SK-N-SH treated with all-trans-retinoic acid at 6 μM for 48 hours (cell line): ENCODE measurements at regions not wholly inside any gene's neighbourhood (a gene's known extent, or its start where the extent isn't known, plus 50 kb on each side); places are given as distances from the start of the nearest gene placed in this dataset.
A peak's percentile ranks its signal among the peaks of the same experiment; 100 is the strongest.

Experiments
- ARNTL ChIP-seq: fragments of 450-650 bp; formaldehyde crosslinking; IDR thresholded peaks from 2 replicates; pipeline ENCODE4 v1.5.0; 2020; ENCODE audit warnings: low read depth, mild to moderate bottlenecking, moderate library complexity, borderline replicate concordance
- BACH2 ChIP-seq: fragments of 250-450 bp; sonication (Bioruptor Pico); IDR thresholded peaks from 2 replicates; pipeline ENCODE4 v1.9.0; 2021; ENCODE audit warnings: mild to moderate bottlenecking, borderline replicate concordance
- OSR1 ChIP-seq: fragments of 250-450 bp; sonication (Bioruptor Pico); IDR thresholded peaks from 2 replicates; pipeline ENCODE4 v1.8.0; 2022; ENCODE audit warnings: moderate library complexity, mild to moderate bottlenecking, inconsistent platforms
- TCF4 ChIP-seq: fragments of 250-450 bp; sonication (Bioruptor Pico); IDR thresholded peaks from 2 replicates; pipeline ENCODE4 v1.8.0; 2021; ENCODE audit warnings: mild to moderate bottlenecking, moderate library complexity, borderline replicate concordance
- ZFP3 ChIP-seq: fragments of 250-450 bp; sonication (Bioruptor Pico); IDR thresholded peaks from 2 replicates; pipeline ENCODE4 v1.5.0; 2020; ENCODE audit warnings: mild to moderate bottlenecking, moderate library complexity
- ZNF8 ChIP-seq: fragments of 450-650 bp; formaldehyde crosslinking; IDR thresholded peaks from 2 replicates; pipeline ENCODE4 v1.5.0; 2020; ENCODE audit warnings: mild to moderate bottlenecking, moderate library complexity
- TF ChIP-seq, protein P1 (sequence below): fragments of 250-450 bp; sonication (Bioruptor Pico); IDR thresholded peaks from 2 replicates; pipeline ENCODE4 v1.8.0; 2020; ENCODE audit warnings: mild to moderate bottlenecking, moderate library complexity, borderline replicate concordance
- TF ChIP-seq, protein P2 (sequence below): fragments of 250-450 bp; sonication (Bioruptor Pico); IDR thresholded peaks from 2 replicates; pipeline ENCODE4 v1.5.1; 2021; ENCODE audit warnings: mild to moderate bottlenecking, moderate library complexity
- TF ChIP-seq, protein P3 (sequence below): fragments of 250-450 bp; sonication (Bioruptor Pico); IDR thresholded peaks from 2 replicates; pipeline ENCODE4 v1.5.1; 2020; ENCODE audit warnings: low read depth, mild to moderate bottlenecking, moderate library complexity

DNA sequence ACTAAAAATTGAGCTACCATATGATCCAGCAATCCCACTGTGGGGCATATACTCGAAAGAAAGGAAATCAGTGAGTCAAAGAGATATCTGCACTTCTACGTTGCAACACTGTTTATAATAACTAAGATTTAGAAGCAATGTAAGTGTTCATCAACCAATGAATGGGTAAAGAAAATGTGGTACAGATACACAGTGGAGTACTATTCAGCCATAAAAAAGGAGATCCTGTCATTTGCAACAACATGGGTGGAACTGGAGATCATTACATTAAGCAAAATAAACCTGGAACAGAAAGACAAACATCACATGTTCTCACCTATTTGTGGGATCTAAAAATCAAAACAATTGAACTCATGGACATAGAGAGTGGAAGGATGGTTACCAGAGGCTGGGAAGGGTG is 385.0 kb upstream of the TRIB2 start:
- no peak for TF ChIP-seq BACH2 (CRISPR knock-in tag)
- 0 out of 2 replicates have a peak, but pooled peaks have one; percentile 31 for TF ChIP-seq ZNF8
- TF ChIP-seq ARNTL (CRISPR knock-in tag), result no peak
- no peak for TF ChIP-seq OSR1 (CRISPR knock-in tag)
- TF ChIP-seq, protein P1, sequence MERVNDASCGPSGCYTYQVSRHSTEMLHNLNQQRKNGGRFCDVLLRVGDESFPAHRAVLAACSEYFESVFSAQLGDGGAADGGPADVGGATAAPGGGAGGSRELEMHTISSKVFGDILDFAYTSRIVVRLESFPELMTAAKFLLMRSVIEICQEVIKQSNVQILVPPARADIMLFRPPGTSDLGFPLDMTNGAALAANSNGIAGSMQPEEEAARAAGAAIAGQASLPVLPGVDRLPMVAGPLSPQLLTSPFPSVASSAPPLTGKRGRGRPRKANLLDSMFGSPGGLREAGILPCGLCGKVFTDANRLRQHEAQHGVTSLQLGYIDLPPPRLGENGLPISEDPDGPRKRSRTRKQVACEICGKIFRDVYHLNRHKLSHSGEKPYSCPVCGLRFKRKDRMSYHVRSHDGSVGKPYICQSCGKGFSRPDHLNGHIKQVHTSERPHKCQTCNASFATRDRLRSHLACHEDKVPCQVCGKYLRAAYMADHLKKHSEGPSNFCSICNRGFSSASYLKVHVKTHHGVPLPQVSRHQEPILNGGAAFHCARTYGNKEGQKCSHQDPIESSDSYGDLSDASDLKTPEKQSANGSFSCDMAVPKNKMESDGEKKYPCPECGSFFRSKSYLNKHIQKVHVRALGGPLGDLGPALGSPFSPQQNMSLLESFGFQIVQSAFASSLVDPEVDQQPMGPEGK (CRISPR knock-in tag), result no peak
- TF ChIP-seq, protein P2, sequence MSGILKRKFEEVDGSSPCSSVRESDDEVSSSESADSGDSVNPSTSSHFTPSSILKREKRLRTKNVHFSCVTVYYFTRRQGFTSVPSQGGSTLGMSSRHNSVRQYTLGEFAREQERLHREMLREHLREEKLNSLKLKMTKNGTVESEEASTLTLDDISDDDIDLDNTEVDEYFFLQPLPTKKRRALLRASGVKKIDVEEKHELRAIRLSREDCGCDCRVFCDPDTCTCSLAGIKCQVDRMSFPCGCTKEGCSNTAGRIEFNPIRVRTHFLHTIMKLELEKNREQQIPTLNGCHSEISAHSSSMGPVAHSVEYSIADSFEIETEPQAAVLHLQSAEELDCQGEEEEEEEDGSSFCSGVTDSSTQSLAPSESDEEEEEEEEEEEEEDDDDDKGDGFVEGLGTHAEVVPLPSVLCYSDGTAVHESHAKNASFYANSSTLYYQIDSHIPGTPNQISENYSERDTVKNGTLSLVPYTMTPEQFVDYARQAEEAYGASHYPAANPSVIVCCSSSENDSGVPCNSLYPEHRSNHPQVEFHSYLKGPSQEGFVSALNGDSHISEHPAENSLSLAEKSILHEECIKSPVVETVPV (CRISPR knock-in tag), result no peak
- no peak for TF ChIP-seq ZFP3 (CRISPR knock-in tag)
- TF ChIP-seq, protein P3, sequence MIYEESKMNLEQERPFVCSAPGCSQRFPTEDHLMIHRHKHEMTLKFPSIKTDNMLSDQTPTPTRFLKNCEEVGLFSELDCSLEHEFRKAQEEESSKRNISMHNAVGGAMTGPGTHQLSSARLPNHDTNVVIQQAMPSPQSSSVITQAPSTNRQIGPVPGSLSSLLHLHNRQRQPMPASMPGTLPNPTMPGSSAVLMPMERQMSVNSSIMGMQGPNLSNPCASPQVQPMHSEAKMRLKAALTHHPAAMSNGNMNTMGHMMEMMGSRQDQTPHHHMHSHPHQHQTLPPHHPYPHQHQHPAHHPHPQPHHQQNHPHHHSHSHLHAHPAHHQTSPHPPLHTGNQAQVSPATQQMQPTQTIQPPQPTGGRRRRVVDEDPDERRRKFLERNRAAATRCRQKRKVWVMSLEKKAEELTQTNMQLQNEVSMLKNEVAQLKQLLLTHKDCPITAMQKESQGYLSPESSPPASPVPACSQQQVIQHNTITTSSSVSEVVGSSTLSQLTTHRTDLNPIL (CRISPR knock-in tag), result no peak
- no peak for TF ChIP-seq TCF4 (CRISPR knock-in tag)
